Esophagus muscularis mucosa (tissue), 4 donors: ENCODE measurements at regions not wholly inside any gene's neighbourhood (a gene's known extent, or its start where the extent isn't known, plus 50 kb on each side); places are given as distances from the start of the nearest gene placed in this dataset.

Experiments used
- CTCF ChIP-seq, 3 experiments: fragments of 200-600 bp in 2 of 3; fragments of 450-650 bp in 1 of 3; sonication (generic) in 2 of 3; IDR thresholded peaks; one replicate each; pipeline ENCODE4 v1.5.1; 2017 to 2019; ENCODE audit warnings: antibody characterized with exemption in 3 of 3, mild to moderate bottlenecking in 2 of 3, moderate library complexity in 1 of 3
- EP300 ChIP-seq: sonication (generic); formaldehyde crosslinking; IDR thresholded peaks from one replicate; pipeline ENCODE4 v1.6.1; 2017; ENCODE audit warnings: antibody characterized with exemption
- POLR2A ChIP-seq: fragments of 450-650 bp; IDR thresholded peaks from one replicate; pipeline ENCODE4 v1.6.1; 2017; ENCODE audit warnings: antibody characterized with exemption, moderate library complexity, mild to moderate bottlenecking, low read depth

GRCh38 chr1:201771466-201771865, 57.5 kb upstream of the IPO9 start:
- TF ChIP-seq POLR2A, result no peak
- TF ChIP-seq CTCF (IDR thresholded peaks at IDR 0.05), result no peak
- TF ChIP-seq EP300, result no peak
